H1 (cell line): ENCODE measurements at regions not wholly inside any gene's neighbourhood (a gene's known extent, or its start where the extent isn't known, plus 50 kb on each side); places are given as distances from the start of the nearest gene placed in this dataset.

Experiments
- ATF2 ChIP-seq: IDR thresholded peaks from 2 replicates; pipeline ENCODE4 v1.6.1; 2012; ENCODE audit warnings: low read length, inconsistent platforms
- CEBPB ChIP-seq: IDR thresholded peaks from 2 replicates; pipeline ENCODE4 v1.6.1; 2012; ENCODE audit warnings: low read depth, low read length
- CTCF ChIP-seq, 3 experiments: IDR thresholded peaks; 1 replicate in 2 of 3; 2 replicates in 1 of 3; pipeline versions ENCODE4 v1.5.1 to v1.6.1; 2011; ENCODE audit warnings: low read length in 3 of 3, mild to moderate bottlenecking in 3 of 3, inconsistent platforms in 2 of 3, low read depth in 1 of 3, moderate library complexity in 1 of 3; ENCODE audit not compliant: insufficient read depth in 1 of 3; ENCODE audit errors: control extremely low read depth in 1 of 3
- EGR1 ChIP-seq: IDR thresholded peaks from 2 replicates; pipeline ENCODE4 v1.6.1; 2011; ENCODE audit warnings: low read depth, low read length, borderline replicate concordance
- EZH2 ChIP-seq: fragments of 200-600 bp; sonication (generic); IDR thresholded peaks from 2 replicates; pipeline ENCODE4 v1.7.1; 2012; ENCODE audit warnings: low read depth, mild to moderate bottlenecking, moderate library complexity, low read length, inconsistent platforms; ENCODE audit not compliant: severe bottlenecking
- GABPA ChIP-seq: IDR thresholded peaks from 2 replicates; pipeline ENCODE4 v1.6.1; 2011; ENCODE audit warnings: mild to moderate bottlenecking, low read length, moderate library complexity, borderline replicate concordance; ENCODE audit not compliant: insufficient read depth
- HDAC2 ChIP-seq, 2 experiments: fragments of 300-600 bp in 1 of 2; sonication (generic) in 1 of 2; IDR thresholded peaks; 2 replicates each; pipeline ENCODE4 v1.6.1; 2011 to 2012; ENCODE audit warnings: low read depth in 2 of 2, low read length in 2 of 2, mild to moderate bottlenecking in 2 of 2, moderate library complexity in 2 of 2, borderline replicate concordance in 1 of 2, inconsistent platforms in 1 of 2
- RAD21 ChIP-seq, 2 experiments: IDR thresholded peaks in 1 of 2; conservative IDR thresholded peaks in 1 of 2; 2 replicates each; pipeline ENCODE4 v1.6.1; 2011; ENCODE audit warnings: low read depth in 2 of 2, low read length in 2 of 2, improper control_type of control experiment in 1 of 2, inconsistent platforms in 1 of 2, mild to moderate bottlenecking in 1 of 2, moderate library complexity in 1 of 2
- SAP30 ChIP-seq: fragments of 300-600 bp; sonication (generic); IDR thresholded peaks from 2 replicates; pipeline ENCODE4 v1.7.1; 2012; ENCODE audit warnings: low read length, moderate library complexity, mild to moderate bottlenecking, inconsistent platforms; ENCODE audit not compliant: insufficient read depth, insufficient replicate concordance
- SIN3A ChIP-seq, 2 experiments: IDR thresholded peaks in 1 of 2; conservative IDR thresholded peaks in 1 of 2; 2 replicates each; pipeline ENCODE4 v1.6.1; 2011 to 2012; ENCODE audit warnings: low read length in 2 of 2, improper control_type of control experiment in 1 of 2, low read depth in 1 of 2, mild to moderate bottlenecking in 1 of 2
- SP1 ChIP-seq: IDR thresholded peaks from 2 replicates; pipeline ENCODE4 v1.6.1; 2011; ENCODE audit warnings: low read depth, low read length
- TAF1 ChIP-seq: IDR thresholded peaks from 2 replicates; pipeline ENCODE4 v1.6.1; 2011; ENCODE audit warnings: mild to moderate bottlenecking, low read depth, low read length

- no peak for TF ChIP-seq CTCF (IDR thresholded peaks at IDR 0.05; ENCODE audit: control extremely low read depth in 1 of 3, insufficient read depth in 1 of 3, low read depth in 1 of 3, low read length in 3 of 3)
- no peak for TF ChIP-seq HDAC2 (IDR thresholded peaks at IDR 0.05; ENCODE audit: borderline replicate concordance in 1 of 2, low read depth in 2 of 2, low read length in 2 of 2)
- no peak for TF ChIP-seq EGR1
- TF ChIP-seq RAD21 (IDR thresholded peaks at IDR 0.05 in 1 of 2, conservative IDR thresholded peaks at IDR 0.05 in 1 of 2; ENCODE audit: low read depth in 2 of 2, low read length in 2 of 2) = no peak
- no peak for TF ChIP-seq EZH2
- TF ChIP-seq ATF2 = no peak
- TF ChIP-seq SAP30 = no peak
- no peak for TF ChIP-seq SIN3A (conservative IDR thresholded peaks at IDR 0.05 in 1 of 2, IDR thresholded peaks at IDR 0.05 in 1 of 2; ENCODE audit: low read depth in 1 of 2, low read length in 2 of 2)
- no peak for TF ChIP-seq GABPA
- no peak for TF ChIP-seq CEBPB
- no peak for TF ChIP-seq TAF1
- TF ChIP-seq SP1 = no peak
These were observed 338.2 kb upstream of the SLCO3A1 start for GRCh38 chr15:91515188-91515754.
